HepG2 (cell line): ENCODE measurements at regions not wholly inside any gene's neighbourhood (a gene's known extent, or its start where the extent isn't known, plus 50 kb on each side); places are given as distances from the start of the nearest gene placed in this dataset.

ENCODE experiments used
- ATAC-seq: fragments of 200-7000 bp; cut with Tn5 transposase; 3 replicates; pipeline ENCODE4 v1.9.1; 2020; ENCODE audit warnings: mild to moderate bottlenecking, moderate library complexity
- BruUV-seq: library from RNA; stranded (reverse); fragments of 400-500 nt; replicated peaks from 2 replicates; lab custom pipeline; 2021; lab: Mats Ljungman, UMichigan
- CTCF ChIA-PET: fragments of 300-600 bp; formaldehyde crosslinking; extraction: SDS; loops from one replicate; lab custom pipeline; 2021; ENCODE audit warnings: low total read pairs, inconsistent platforms, low intra/inter-chr PET ratio; lab: Yijun Ruan, JAX
- POLR2A ChIA-PET: fragments of 350-600 bp; sonication (Branson Sonifier 250); formaldehyde crosslinking; loops from one replicate; lab custom pipeline; 2020; ENCODE audit warnings: antibody characterized with exemption, inconsistent platforms; lab: Yijun Ruan, JAX
- DNase-seq: peaks from one replicate; pipeline ENCODE4 v3.0.0-alpha.2; 2015; ENCODE audit warnings: low spot score
- FAIRE-seq: peaks from 3 replicates; lab custom pipeline; 2011; peaks lifted over from hg19 to GRCh38; lab: Jason Lieb, UNC
- H2AFZ ChIP-seq: one replicate; pipeline ENCODE4 v1.6.1; 2011; ENCODE audit warnings: low read length, inconsistent platforms
- H3K27ac ChIP-seq: fragments of 300-600 bp; 3 replicates; pipeline ENCODE4 v1.8.0; 2011; ENCODE audit warnings: mixed run types, mild to moderate bottlenecking, mixed read lengths, low read length, inconsistent platforms; ENCODE audit not compliant: insufficient read depth; ENCODE audit errors: extremely low read length
- H3K27me3 ChIP-seq, 2 experiments: fragments of 200-600 bp in 1 of 2; 2 replicates in 1 of 2; 3 replicates in 1 of 2; pipeline versions ENCODE4 v1.6.0 to v1.8.0; 2011; ENCODE audit warnings: low read length in 2 of 2, mild to moderate bottlenecking in 2 of 2, moderate library complexity in 2 of 2, inconsistent platforms in 1 of 2; ENCODE audit not compliant: insufficient read depth in 2 of 2, control insufficient read depth in 1 of 2
- H3K36me3 ChIP-seq, 2 experiments: fragments of 200-600 bp in 1 of 2; replicated peaks in 1 of 2; 2 replicates in 1 of 2; 3 replicates in 1 of 2; pipeline versions ENCODE4 v1.5.1 to v1.8.0; 2011; ENCODE audit warnings: low read length in 2 of 2, inconsistent platforms in 1 of 2; ENCODE audit not compliant: insufficient read depth in 2 of 2, control insufficient read depth in 1 of 2
- H3K4me1 ChIP-seq: 2 replicates; pipeline ENCODE4 v1.5.1; 2012; ENCODE audit warnings: low read length, inconsistent platforms; ENCODE audit not compliant: insufficient read depth
- H3K4me2 ChIP-seq: 2 replicates; pipeline ENCODE4 v1.6.0; 2011; ENCODE audit warnings: low read depth, low read length, inconsistent platforms
- H3K4me3 ChIP-seq, 3 experiments: fragments of 200-600 bp in 1 of 3; sonication (generic), shearing (Covaris generic) in 1 of 3; replicated peaks in 1 of 3; 2 replicates each; pipeline ENCODE4 v1.5.1; 2011 to 2016; ENCODE audit warnings: low read length in 3 of 3, inconsistent platforms in 2 of 3, low read depth in 2 of 3, mild to moderate bottlenecking in 2 of 3, control low read depth in 1 of 3, mixed read lengths in 1 of 3; ENCODE audit not compliant: insufficient read depth in 1 of 3
- H3K79me2 ChIP-seq: one replicate; pipeline ENCODE4 v1.6.1; 2011; ENCODE audit warnings: low read length, inconsistent platforms; ENCODE audit not compliant: insufficient read depth
- H3K9ac ChIP-seq: 2 replicates; pipeline ENCODE4 v1.6.0; 2011; ENCODE audit warnings: mild to moderate bottlenecking, low read depth, low read length, inconsistent platforms; ENCODE audit not compliant: insufficient read depth
- H3K9me3 ChIP-seq: 2 replicates; pipeline ENCODE4 v1.5.1; 2012; ENCODE audit warnings: mild to moderate bottlenecking, low read length
- H4K20me1 ChIP-seq: 2 replicates; pipeline ENCODE4 v1.6.0; 2011; ENCODE audit warnings: inconsistent platforms, mild to moderate bottlenecking, low read length, moderate library complexity; ENCODE audit not compliant: insufficient read depth
- BORCS8-MEF2B ChIP-seq: sonication (generic); formaldehyde crosslinking; IDR thresholded peaks from 2 replicates; pipeline ENCODE4 v1.8.0; 2022; ENCODE audit warnings: mild to moderate bottlenecking, missing genetic modification reagents
- ELF3 ChIP-seq: IDR thresholded peaks from 2 replicates; pipeline ENCODE4 v1.6.1; 2016; ENCODE audit warnings: missing genetic modification reagents, missing compliant biosample characterization
- GTF2F1 ChIP-seq: fragments of 150-350 bp; IDR thresholded peaks from 2 replicates; pipeline ENCODE4 v1.6.1; 2014; ENCODE audit warnings: low read length
- IKZF1 ChIP-seq: fragments of 450-650 bp; IDR thresholded peaks from 2 replicates; pipeline ENCODE4 v1.7.1; 2016
- MIER3 ChIP-seq: IDR thresholded peaks from 2 replicates; pipeline ENCODE4 v1.6.1; 2016; ENCODE audit warnings: missing compliant biosample characterization, borderline replicate concordance
- MTA1 ChIP-seq: sonication (generic); formaldehyde crosslinking; IDR thresholded peaks from 2 replicates; pipeline ENCODE4 v1.4.0; 2020; ENCODE audit warnings: missing genetic modification reagents, mild to moderate bottlenecking, borderline replicate concordance
- NFRKB ChIP-seq: fragments of 450-650 bp; IDR thresholded peaks from 2 replicates; pipeline ENCODE4 v1.6.1; 2017
- PAX8 ChIP-seq: sonication (generic); formaldehyde crosslinking; IDR thresholded peaks from 2 replicates; pipeline ENCODE4 v1.8.0; 2022; ENCODE audit warnings: mild to moderate bottlenecking, missing genetic modification reagents, borderline replicate concordance
- POGZ ChIP-seq: sonication (generic); formaldehyde crosslinking; IDR thresholded peaks from 2 replicates; pipeline ENCODE4 v1.4.0; 2020; ENCODE audit warnings: mild to moderate bottlenecking, missing genetic modification reagents
- SALL1 ChIP-seq: sonication (generic); formaldehyde crosslinking; IDR thresholded peaks from 2 replicates; pipeline ENCODE4 v1.8.0; 2022; ENCODE audit warnings: mild to moderate bottlenecking, missing genetic modification reagents
- WIZ ChIP-seq: sonication (generic); formaldehyde crosslinking; IDR thresholded peaks from 2 replicates; pipeline ENCODE4 v1.5.1; 2020; ENCODE audit warnings: mild to moderate bottlenecking, missing genetic modification reagents
- ZNF124 ChIP-seq: sonication (generic); formaldehyde crosslinking; IDR thresholded peaks from 2 replicates; pipeline ENCODE4 v1.4.0; 2020; ENCODE audit warnings: missing genetic modification reagents
- ZNF564 ChIP-seq: sonication (generic); formaldehyde crosslinking; IDR thresholded peaks from 2 replicates; pipeline ENCODE4 v1.8.1; 2023; ENCODE audit warnings: mild to moderate bottlenecking, missing genetic modification reagents
- WGBS: methylation state at CpG from one replicate; pipeline ENCODE4 v1.1.6; 2017; ENCODE audit warnings: low lambda C conversion rate; 5-methylcytosine and 5-hydroxymethylcytosine counted together
- in situ Hi-C: cut with HindIII; loops from 2 replicates; pipeline ENCODE4 v1.10.0; 2017; ENCODE audit warnings: low pct_unique_long_range_greater_than_20kb; ENCODE audit not compliant: extremely low pct_ligation_motif_present
- intact Hi-C: fragments of 100-400 bp; cut with micrococcal nuclease; formaldehyde crosslinking; loops from one replicate; pipeline ENCODE4 v1.10.0; 2022; ENCODE audit not compliant: unreplicated experiment
- TF ChIP-seq, protein P1 (sequence below): sonication (generic); formaldehyde crosslinking; IDR thresholded peaks from 2 replicates; pipeline ENCODE4 v1.5.0; 2020; ENCODE audit warnings: missing genetic modification reagents
- TF ChIP-seq, protein P2 (sequence below), 2 experiments: sonication (generic) in 1 of 2; formaldehyde crosslinking in 1 of 2; IDR thresholded peaks; 2 replicates each; pipeline versions ENCODE4 v1.4.0 to v1.6.1; 2018 to 2020; ENCODE audit warnings: missing genetic modification reagents in 2 of 2, borderline replicate concordance in 1 of 2, low read depth in 1 of 2, mild to moderate bottlenecking in 1 of 2, missing biosample characterization in 1 of 2
- TF ChIP-seq, protein P3 (sequence below): IDR thresholded peaks from 2 replicates; pipeline ENCODE4 v1.6.1; 2016; ENCODE audit warnings: low read depth, borderline replicate concordance
- TF ChIP-seq, protein P4 (sequence below): IDR thresholded peaks from 2 replicates; pipeline ENCODE4 v1.6.1; 2016
- TF ChIP-seq, protein P5 (sequence below): IDR thresholded peaks from 2 replicates; pipeline ENCODE4 v1.6.1; 2016; ENCODE audit warnings: low read depth, control low read depth
- TF ChIP-seq, protein P6 (sequence below): sonication (generic); formaldehyde crosslinking; IDR thresholded peaks from 2 replicates; pipeline ENCODE4 v1.4.0; 2020; ENCODE audit warnings: missing genetic modification reagents, low read depth, mild to moderate bottlenecking, borderline replicate concordance

DNA sequence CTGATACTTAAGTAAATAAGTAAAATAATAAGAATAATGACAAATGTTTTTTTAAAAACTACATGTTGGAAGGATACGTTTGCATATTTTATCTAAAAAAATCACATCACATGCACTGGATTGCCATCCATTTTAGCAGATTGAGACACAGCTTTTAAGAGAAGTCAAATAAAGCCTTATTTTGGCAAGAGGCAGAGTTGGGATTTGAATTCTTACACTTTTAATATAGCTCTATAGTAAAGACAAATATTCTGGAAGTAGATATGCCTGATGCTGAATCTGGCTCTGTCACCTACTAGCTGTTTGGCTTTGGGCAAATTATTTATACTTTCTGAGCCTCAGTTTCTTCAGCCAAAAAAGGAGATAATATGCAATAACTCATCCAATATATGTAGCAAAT lies 386.4 kb downstream of the ETV1 start (continued):
- no peak for TF ChIP-seq NFRKB
- no peak for TF ChIP-seq POGZ (CRISPR knock-in tag)
- no peak for TF ChIP-seq PAX8 (CRISPR knock-in tag)
- TF ChIP-seq ZNF124 (CRISPR knock-in tag) = no peak
- TF ChIP-seq MTA1 (CRISPR knock-in tag) = no peak
- TF ChIP-seq ZNF564 (CRISPR knock-in tag) = no peak

DNA sequence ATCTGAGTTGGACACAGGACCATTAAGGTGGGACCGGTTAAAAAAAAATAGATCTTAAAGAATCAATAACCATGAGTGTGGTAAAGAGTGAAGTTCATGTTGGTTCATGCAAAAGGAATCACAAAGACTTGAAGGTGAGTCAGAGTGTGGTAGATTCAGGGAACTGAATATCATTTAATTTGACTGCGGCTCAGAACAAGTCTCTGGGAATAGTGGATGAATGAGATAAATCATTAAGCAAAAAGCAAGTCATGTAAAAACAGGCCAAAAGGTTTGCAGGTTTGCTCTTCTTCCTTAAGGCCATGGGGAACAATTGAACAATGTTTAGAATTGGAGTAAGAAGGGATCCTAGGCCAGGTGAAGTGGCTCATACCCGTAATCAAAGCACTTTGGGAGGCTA lies 385.8 kb downstream of the ETV1 start:
- ATAC-seq = no peak
- no peak overlapping the region for H3K27ac ChIP-seq
- no peak overlapping the region for H2AFZ ChIP-seq
- no peak overlapping the region for H3K4me2 ChIP-seq
- peaks cover 85% of the 10 kb centered on the region for H3K9me3 ChIP-seq
- no peaks in the 10 kb centered on the region for H3K36me3 ChIP-seq
- H4K20me1 ChIP-seq = no peaks in the 10 kb centered on the region
- H3K79me2 ChIP-seq = no peaks in the 10 kb centered on the region
- DNase-seq = no peak
- H3K4me1 ChIP-seq = no peaks in the 10 kb centered on the region
- no peak overlapping the region for H3K9ac ChIP-seq
- no TSS peak for BruUV-seq
- WGBS = 7% methylated on average over 3 of the region's 3 CpGs
- in situ Hi-C loops (no loop called here), intact Hi-C loops (no loop called here)
- POLR2A ChIA-PET = no interaction called here
- CTCF ChIA-PET = no interaction called here
- no peak for FAIRE-seq
- H3K4me3 ChIP-seq = no peak overlapping the region
- no peaks in the 10 kb centered on the region for H3K27me3 ChIP-seq
- TF ChIP-seq, protein P1, sequence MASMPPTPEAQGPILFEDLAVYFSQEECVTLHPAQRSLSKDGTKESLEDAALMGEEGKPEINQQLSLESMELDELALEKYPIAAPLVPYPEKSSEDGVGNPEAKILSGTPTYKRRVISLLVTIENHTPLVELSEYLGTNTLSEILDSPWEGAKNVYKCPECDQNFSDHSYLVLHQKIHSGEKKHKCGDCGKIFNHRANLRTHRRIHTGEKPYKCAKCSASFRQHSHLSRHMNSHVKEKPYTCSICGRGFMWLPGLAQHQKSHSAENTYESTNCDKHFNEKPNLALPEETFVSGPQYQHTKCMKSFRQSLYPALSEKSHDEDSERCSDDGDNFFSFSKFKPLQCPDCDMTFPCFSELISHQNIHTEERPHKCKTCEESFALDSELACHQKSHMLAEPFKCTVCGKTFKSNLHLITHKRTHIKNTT = no peak
- TF ChIP-seq, protein P2, sequence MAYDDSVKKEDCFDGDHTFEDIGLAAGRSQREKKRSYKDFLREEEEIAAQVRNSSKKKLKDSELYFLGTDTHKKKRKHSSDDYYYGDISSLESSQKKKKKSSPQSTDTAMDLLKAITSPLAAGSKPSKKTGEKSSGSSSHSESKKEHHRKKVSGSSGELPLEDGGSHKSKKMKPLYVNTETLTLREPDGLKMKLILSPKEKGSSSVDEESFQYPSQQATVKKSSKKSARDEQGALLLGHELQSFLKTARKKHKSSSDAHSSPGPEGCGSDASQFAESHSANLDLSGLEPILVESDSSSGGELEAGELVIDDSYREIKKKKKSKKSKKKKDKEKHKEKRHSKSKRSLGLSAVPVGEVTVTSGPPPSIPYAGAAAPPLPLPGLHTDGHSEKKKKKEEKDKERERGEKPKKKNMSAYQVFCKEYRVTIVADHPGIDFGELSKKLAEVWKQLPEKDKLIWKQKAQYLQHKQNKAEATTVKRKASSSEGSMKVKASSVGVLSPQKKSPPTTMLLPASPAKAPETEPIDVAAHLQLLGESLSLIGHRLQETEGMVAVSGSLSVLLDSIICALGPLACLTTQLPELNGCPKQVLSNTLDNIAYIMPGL (CRISPR knock-in tag; IDR thresholded peaks at IDR 0.05; ENCODE audit: borderline replicate concordance in 1 of 2, low read depth in 1 of 2) = no peak
- TF ChIP-seq BORCS8-MEF2B (CRISPR knock-in tag) (no peak), SALL1 (CRISPR knock-in tag) (no peak), MIER3 (CRISPR knock-in tag) (no peak), GTF2F1 (no peak), WIZ (CRISPR knock-in tag) (no peak), IKZF1 (no peak), ELF3 (no peak)
- TF ChIP-seq, protein P3, sequence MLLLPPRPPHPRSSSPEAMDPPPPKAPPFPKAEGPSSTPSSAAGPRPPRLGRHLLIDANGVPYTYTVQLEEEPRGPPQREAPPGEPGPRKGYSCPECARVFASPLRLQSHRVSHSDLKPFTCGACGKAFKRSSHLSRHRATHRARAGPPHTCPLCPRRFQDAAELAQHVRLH (CRISPR knock-in tag) = no peak
- TF ChIP-seq, protein P4, sequence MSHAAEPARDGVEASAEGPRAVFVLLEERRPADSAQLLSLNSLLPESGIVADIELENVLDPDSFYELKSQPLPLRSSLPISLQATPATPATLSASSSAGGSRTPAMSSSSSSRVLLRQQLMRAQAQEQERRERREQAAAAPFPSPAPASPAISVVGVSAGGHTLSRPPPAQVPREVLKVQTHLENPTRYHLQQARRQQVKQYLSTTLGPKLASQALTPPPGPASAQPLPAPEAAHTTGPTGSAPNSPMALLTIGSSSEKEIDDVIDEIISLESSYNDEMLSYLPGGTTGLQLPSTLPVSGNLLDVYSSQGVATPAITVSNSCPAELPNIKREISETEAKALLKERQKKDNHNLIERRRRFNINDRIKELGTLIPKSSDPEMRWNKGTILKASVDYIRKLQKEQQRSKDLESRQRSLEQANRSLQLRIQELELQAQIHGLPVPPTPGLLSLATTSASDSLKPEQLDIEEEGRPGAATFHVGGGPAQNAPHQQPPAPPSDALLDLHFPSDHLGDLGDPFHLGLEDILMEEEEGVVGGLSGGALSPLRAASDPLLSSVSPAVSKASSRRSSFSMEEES (CRISPR knock-in tag) = no peak
- TF ChIP-seq, protein P5, sequence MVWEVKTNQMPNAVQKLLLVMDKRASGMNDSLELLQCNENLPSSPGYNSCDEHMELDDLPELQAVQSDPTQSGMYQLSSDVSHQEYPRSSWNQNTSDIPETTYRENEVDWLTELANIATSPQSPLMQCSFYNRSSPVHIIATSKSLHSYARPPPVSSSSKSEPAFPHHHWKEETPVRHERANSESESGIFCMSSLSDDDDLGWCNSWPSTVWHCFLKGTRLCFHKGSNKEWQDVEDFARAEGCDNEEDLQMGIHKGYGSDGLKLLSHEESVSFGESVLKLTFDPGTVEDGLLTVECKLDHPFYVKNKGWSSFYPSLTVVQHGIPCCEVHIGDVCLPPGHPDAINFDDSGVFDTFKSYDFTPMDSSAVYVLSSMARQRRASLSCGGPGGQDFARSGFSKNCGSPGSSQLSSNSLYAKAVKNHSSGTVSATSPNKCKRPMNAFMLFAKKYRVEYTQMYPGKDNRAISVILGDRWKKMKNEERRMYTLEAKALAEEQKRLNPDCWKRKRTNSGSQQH (CRISPR knock-in tag) = no peak
- TF ChIP-seq, protein P6, sequence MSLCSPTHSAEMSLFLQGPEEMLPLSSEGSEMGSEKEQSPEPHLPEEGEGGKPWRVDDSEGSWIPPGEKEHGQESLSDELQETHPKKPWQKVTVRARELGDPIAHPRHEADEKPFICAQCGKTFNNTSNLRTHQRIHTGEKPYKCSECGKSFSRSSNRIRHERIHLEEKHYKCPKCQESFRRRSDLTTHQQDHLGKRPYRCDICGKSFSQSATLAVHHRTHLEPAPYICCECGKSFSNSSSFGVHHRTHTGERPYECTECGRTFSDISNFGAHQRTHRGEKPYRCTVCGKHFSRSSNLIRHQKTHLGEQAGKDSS (CRISPR knock-in tag) = no peak
